ENCODE measurements at regions not wholly inside any gene's neighbourhood (a gene's known extent, or its start where the extent isn't known, plus 50 kb on each side); places are given as distances from the start of the nearest gene placed in this dataset.

GRCh38 chr9:28750136-28750535, 1176.9 kb upstream of the C9orf72 start:
- no peak overlapping the region for H3K27ac Mint-ChIP-seq
- H3K4me3 Mint-ChIP-seq: no peak overlapping the region
- intact Hi-C loops (cut with micrococcal nuclease): no loop called here
- H3K9me3 Mint-ChIP-seq: peaks cover 4% of the 10 kb centered on the region
- H3K36me3 Mint-ChIP-seq (ENCODE audit: low read depth): no peaks in the 10 kb centered on the region
- no peak for DNase-seq (ENCODE audit: low spot score)
- H3K27me3 Mint-ChIP-seq (ENCODE audit: insufficient read depth): no peaks in the 10 kb centered on the region
- no peaks in the 10 kb centered on the region for H3K4me1 Mint-ChIP-seq (ENCODE audit: low read depth)

GRCh38 chr9:28758341-28758740, 1185.1 kb upstream of the C9orf72 start:
- no peak overlapping the region for H3K4me3 Mint-ChIP-seq

GRCh38 chr9:28758971-28759370, 1185.7 kb upstream of the C9orf72 start:
- Mint-ChIP-seq H3K27me3 (ENCODE audit: insufficient read depth) (no peaks in the 10 kb centered on the region), H3K9me3 (peaks cover 5% of the 10 kb centered on the region), H3K27ac (no peak overlapping the region), H3K36me3 (ENCODE audit: low read depth) (no peaks in the 10 kb centered on the region), H3K4me3 (no peak overlapping the region), H3K4me1 (ENCODE audit: low read depth) (no peaks in the 10 kb centered on the region)
- DNase-seq (ENCODE audit: low spot score): no peak
- intact Hi-C loops (cut with micrococcal nuclease): no loop called here

More at GRCh38 chr9:28758341-28758740, 1185.1 kb upstream of the C9orf72 start:
- H3K9me3 Mint-ChIP-seq: peaks cover 5% of the 10 kb centered on the region
- no peaks in the 10 kb centered on the region for H3K36me3 Mint-ChIP-seq (ENCODE audit: low read depth)
- no peaks in the 10 kb centered on the region for H3K27me3 Mint-ChIP-seq (ENCODE audit: insufficient read depth)
- no peaks in the 10 kb centered on the region for H3K4me1 Mint-ChIP-seq (ENCODE audit: low read depth)
- intact Hi-C loops (cut with micrococcal nuclease): no loop called here
- no peak overlapping the region for H3K27ac Mint-ChIP-seq
- no peak for DNase-seq (ENCODE audit: low spot score)

- Mint-ChIP-seq H3K27ac (no peak overlapping the region), H3K4me1 (ENCODE audit: low read depth) (no peaks in the 10 kb centered on the region), H3K4me3 (no peak overlapping the region), H3K36me3 (ENCODE audit: low read depth) (no peaks in the 10 kb centered on the region), H3K27me3 (ENCODE audit: insufficient read depth) (no peaks in the 10 kb centered on the region), H3K9me3 (peaks cover 5% of the 10 kb centered on the region)
- intact Hi-C loops (cut with micrococcal nuclease): no loop called here
- DNase-seq (ENCODE audit: low spot score): no peak
Observed at GRCh38 chr9:28762167-28762566, 1188.9 kb upstream of the C9orf72 start.

GRCh38 chr9:28764532-28764931, 1191.3 kb upstream of the C9orf72 start:
- H3K36me3 Mint-ChIP-seq (ENCODE audit: low read depth): no peaks in the 10 kb centered on the region
- H3K27ac Mint-ChIP-seq: no peak overlapping the region
- intact Hi-C loops (cut with micrococcal nuclease): no loop called here
- no peaks in the 10 kb centered on the region for H3K9me3 Mint-ChIP-seq
- DNase-seq (ENCODE audit: low spot score): no peak
- no peaks in the 10 kb centered on the region for H3K4me1 Mint-ChIP-seq (ENCODE audit: low read depth)
- H3K4me3 Mint-ChIP-seq: no peak overlapping the region
- H3K27me3 Mint-ChIP-seq (ENCODE audit: insufficient read depth): no peaks in the 10 kb centered on the region

- Mint-ChIP-seq H3K4me3 (no peak overlapping the region), H3K36me3 (ENCODE audit: low read depth) (no peaks in the 10 kb centered on the region), H3K27me3 (ENCODE audit: insufficient read depth) (no peaks in the 10 kb centered on the region), H3K27ac (no peak overlapping the region), H3K9me3 (no peaks in the 10 kb centered on the region), H3K4me1 (ENCODE audit: low read depth) (no peaks in the 10 kb centered on the region)
- intact Hi-C loops (cut with micrococcal nuclease): no loop called here
- DNase-seq (ENCODE audit: low spot score): no peak
Observed at GRCh38 chr9:28770226-28770625, 1196.9 kb upstream of the C9orf72 start.

- intact Hi-C loops (cut with micrococcal nuclease): no loop called here
- Mint-ChIP-seq H3K27me3 (ENCODE audit: insufficient read depth) (no peaks in the 10 kb centered on the region), H3K27ac (no peak overlapping the region), H3K9me3 (no peaks in the 10 kb centered on the region), H3K4me1 (ENCODE audit: low read depth) (no peaks in the 10 kb centered on the region), H3K36me3 (ENCODE audit: low read depth) (no peaks in the 10 kb centered on the region), H3K4me3 (no peak overlapping the region)
- no peak for DNase-seq (ENCODE audit: low spot score)
Observed at GRCh38 chr9:28770827-28771226, 1197.5 kb upstream of the C9orf72 start.

- H3K4me3 Mint-ChIP-seq: no peak overlapping the region
- H3K9me3 Mint-ChIP-seq: no peaks in the 10 kb centered on the region
- no peaks in the 10 kb centered on the region for H3K4me1 Mint-ChIP-seq (ENCODE audit: low read depth)
- H3K27ac Mint-ChIP-seq: no peak overlapping the region
- intact Hi-C loops (cut with micrococcal nuclease): no loop called here
- no peaks in the 10 kb centered on the region for H3K27me3 Mint-ChIP-seq (ENCODE audit: insufficient read depth)
- no peaks in the 10 kb centered on the region for H3K36me3 Mint-ChIP-seq (ENCODE audit: low read depth)
- no peak for DNase-seq (ENCODE audit: low spot score)
Observed at GRCh38 chr9:28774433-28775235, 1201.4 kb upstream of the C9orf72 start.

GRCh38 chr9:28779243-28779642, 1206.0 kb upstream of the C9orf72 start:
- no peak overlapping the region for H3K27ac Mint-ChIP-seq
- H3K27me3 Mint-ChIP-seq (ENCODE audit: insufficient read depth): no peaks in the 10 kb centered on the region
- intact Hi-C loops (cut with micrococcal nuclease): no loop called here
- no peak for DNase-seq (ENCODE audit: low spot score)
- H3K9me3 Mint-ChIP-seq: no peaks in the 10 kb centered on the region
- no peak overlapping the region for H3K4me3 Mint-ChIP-seq
- H3K4me1 Mint-ChIP-seq (ENCODE audit: low read depth): no peaks in the 10 kb centered on the region
- no peaks in the 10 kb centered on the region for H3K36me3 Mint-ChIP-seq (ENCODE audit: low read depth)

GRCh38 chr9:28781481-28781880, 1208.2 kb upstream of the C9orf72 start:
- H3K27ac Mint-ChIP-seq: no peak overlapping the region
- H3K4me1 Mint-ChIP-seq (ENCODE audit: low read depth): no peaks in the 10 kb centered on the region
- DNase-seq (ENCODE audit: low spot score): no peak
- H3K4me3 Mint-ChIP-seq: no peak overlapping the region
- H3K36me3 Mint-ChIP-seq (ENCODE audit: low read depth): no peaks in the 10 kb centered on the region
- H3K9me3 Mint-ChIP-seq: no peaks in the 10 kb centered on the region
- H3K27me3 Mint-ChIP-seq (ENCODE audit: insufficient read depth): no peaks in the 10 kb centered on the region
- intact Hi-C loops (cut with micrococcal nuclease): no loop called here

GRCh38 chr9:28782630-28783029, 1209.3 kb upstream of the C9orf72 start:
- Mint-ChIP-seq H3K9me3 (no peaks in the 10 kb centered on the region), H3K4me1 (ENCODE audit: low read depth) (no peaks in the 10 kb centered on the region), H3K27ac (no peak overlapping the region), H3K27me3 (ENCODE audit: insufficient read depth) (no peaks in the 10 kb centered on the region), H3K4me3 (no peak overlapping the region), H3K36me3 (ENCODE audit: low read depth) (no peaks in the 10 kb centered on the region)
- intact Hi-C loops (cut with micrococcal nuclease): no loop called here
- no peak for DNase-seq (ENCODE audit: low spot score)

- Mint-ChIP-seq H3K27me3 (ENCODE audit: insufficient read depth) (no peaks in the 10 kb centered on the region), H3K36me3 (ENCODE audit: low read depth) (no peaks in the 10 kb centered on the region), H3K4me1 (ENCODE audit: low read depth) (no peaks in the 10 kb centered on the region), H3K4me3 (no peak overlapping the region), H3K27ac (no peak overlapping the region), H3K9me3 (no peaks in the 10 kb centered on the region)
- DNase-seq (ENCODE audit: low spot score): no peak
- intact Hi-C loops (cut with micrococcal nuclease): no loop called here
Observed at GRCh38 chr9:28792716-28793115, 1219.4 kb upstream of the C9orf72 start.

- no peaks in the 10 kb centered on the region for H3K27me3 Mint-ChIP-seq (ENCODE audit: insufficient read depth)
- H3K4me1 Mint-ChIP-seq (ENCODE audit: low read depth): no peaks in the 10 kb centered on the region
- intact Hi-C loops (cut with micrococcal nuclease): no loop called here
- DNase-seq (ENCODE audit: low spot score): no peak
- no peak overlapping the region for H3K27ac Mint-ChIP-seq
- no peaks in the 10 kb centered on the region for H3K9me3 Mint-ChIP-seq
- no peak overlapping the region for H3K4me3 Mint-ChIP-seq
- H3K36me3 Mint-ChIP-seq (ENCODE audit: low read depth): no peaks in the 10 kb centered on the region
Observed at GRCh38 chr9:28799876-28800275, 1226.6 kb upstream of the C9orf72 start.
